Transverse colon (tissue), 4 donors: ENCODE measurements at regions not wholly inside any gene's neighbourhood (a gene's known extent, or its start where the extent isn't known, plus 50 kb on each side); places are given as distances from the start of the nearest gene placed in this dataset.

ENCODE experiments used
- DNase-seq: peaks from one replicate; pipeline ENCODE4 v3.0.0-alpha.2; 2019
- H3K27ac ChIP-seq, 4 donors: fragments of 200-600 bp; sonication (generic); 2 replicates each; pipeline ENCODE4 v1.5.1; 2016 to 2018; ENCODE audit warnings: inconsistent platforms in 4 of 4
- H3K27me3 ChIP-seq: fragments of 200-600 bp; sonication (generic); 2 replicates; pipeline ENCODE4 v1.5.1; 2017; ENCODE audit warnings: inconsistent platforms
- H3K36me3 ChIP-seq, 4 donors: fragments of 200-600 bp; sonication (generic); 2 replicates each; pipeline ENCODE4 v1.5.1; 2017 to 2019; ENCODE audit warnings: inconsistent platforms in 4 of 4
- H3K4me1 ChIP-seq, 4 donors: fragments of 200-600 bp; sonication (generic); 2 replicates each; pipeline ENCODE4 v1.5.1; 2017 to 2020; ENCODE audit warnings: inconsistent platforms in 4 of 4
- H3K4me3 ChIP-seq, 4 donors: fragments of 200-600 bp; sonication (generic); 1 replicate in 1 of 4; 2 replicates in 3 of 4; pipeline versions ENCODE4 v1.5.1 to v1.6.1; 2017 to 2019; ENCODE audit warnings: inconsistent platforms in 4 of 4
- H3K9me3 ChIP-seq, 2 donors: fragments of 200-600 bp; sonication (generic); 2 replicates each; pipeline ENCODE4 v1.5.1; 2017 to 2019; ENCODE audit warnings: inconsistent platforms in 2 of 2
- EP300 ChIP-seq: sonication (generic); formaldehyde crosslinking; IDR thresholded peaks from one replicate; pipeline ENCODE4 v1.6.1; 2017; ENCODE audit warnings: antibody characterized with exemption, low read depth
- POLR2A ChIP-seq: fragments of 450-650 bp; IDR thresholded peaks from one replicate; pipeline ENCODE4 v1.6.1; 2016; ENCODE audit warnings: antibody characterized with exemption, mild to moderate bottlenecking, moderate library complexity
- POLR2AphosphoS5 ChIP-seq, 3 donors: sonication (generic); formaldehyde crosslinking; IDR thresholded peaks; one replicate each; pipeline ENCODE4 v1.6.1; 2016; ENCODE audit warnings: antibody characterized with exemption in 3 of 3
- WGBS, 2 donors: methylation state at CpG; one replicate each; pipeline ENCODE4 v1.1.5; 2018; ENCODE audit warnings: low coverage in 1 of 2; 5-methylcytosine and 5-hydroxymethylcytosine counted together
- in situ Hi-C, 4 donors: fragments of 200-750 bp; cut with MboI; loops; one replicate each; pipeline versions ENCODE4 v1.15.0 to v1.15.1; 2017; ENCODE audit warnings: low sequenced_read_pairs in 3 of 4, low pct_ligation_motif_present in 1 of 4, low pct_unique_long_range_greater_than_20kb in 1 of 4
- intact Hi-C: fragments of 100-400 bp; cut with DNase I; formaldehyde crosslinking; loops from one replicate; pipeline ENCODE4 v1.15.1; 2023; ENCODE audit warnings: low total_unique reads
- TF ChIP-seq, protein P1 (sequence below), 5 experiments: fragments of 200-600 bp in 3 of 5; fragments of 450-650 bp in 2 of 5; sonication (generic) in 3 of 5; IDR thresholded peaks; 1 replicate in 2 of 5; 2 replicates in 3 of 5; pipeline ENCODE4 v1.5.1; 2016 to 2017; ENCODE audit warnings: antibody characterized with exemption in 5 of 5, inconsistent platforms in 3 of 5, mild to moderate bottlenecking in 2 of 5, moderate library complexity in 1 of 5

DNA sequence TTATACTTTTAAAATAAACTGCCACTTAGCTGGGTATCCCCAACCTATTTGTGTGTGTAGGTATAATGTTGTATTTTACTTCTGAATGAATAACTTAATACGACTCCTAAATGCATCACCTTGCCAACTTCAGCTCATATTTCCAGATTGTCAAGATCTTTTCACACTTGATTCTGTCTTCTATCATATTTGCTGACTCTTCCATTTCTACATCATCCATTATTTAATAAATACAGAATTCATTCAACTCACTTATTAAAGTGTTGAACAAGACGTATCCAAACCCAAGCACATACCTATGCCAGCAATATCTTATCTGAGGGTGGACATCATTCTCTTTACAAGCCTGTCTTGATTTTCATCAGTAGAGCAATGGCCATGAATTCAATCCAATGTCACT is 91.2 kb upstream of the FAM47C start:
- intact Hi-C loops (no loop called here), in situ Hi-C loops (no loop called here)
- no peaks in the 10 kb centered on the region for H3K9me3 ChIP-seq
- DNase-seq: no peak
- H3K27me3 ChIP-seq: no peaks in the 10 kb centered on the region
- H3K4me1 ChIP-seq: no peaks in the 10 kb centered on the region
- no peaks in the 10 kb centered on the region for H3K36me3 ChIP-seq
- no peak overlapping the region for H3K27ac ChIP-seq
- TF ChIP-seq, protein P1, sequence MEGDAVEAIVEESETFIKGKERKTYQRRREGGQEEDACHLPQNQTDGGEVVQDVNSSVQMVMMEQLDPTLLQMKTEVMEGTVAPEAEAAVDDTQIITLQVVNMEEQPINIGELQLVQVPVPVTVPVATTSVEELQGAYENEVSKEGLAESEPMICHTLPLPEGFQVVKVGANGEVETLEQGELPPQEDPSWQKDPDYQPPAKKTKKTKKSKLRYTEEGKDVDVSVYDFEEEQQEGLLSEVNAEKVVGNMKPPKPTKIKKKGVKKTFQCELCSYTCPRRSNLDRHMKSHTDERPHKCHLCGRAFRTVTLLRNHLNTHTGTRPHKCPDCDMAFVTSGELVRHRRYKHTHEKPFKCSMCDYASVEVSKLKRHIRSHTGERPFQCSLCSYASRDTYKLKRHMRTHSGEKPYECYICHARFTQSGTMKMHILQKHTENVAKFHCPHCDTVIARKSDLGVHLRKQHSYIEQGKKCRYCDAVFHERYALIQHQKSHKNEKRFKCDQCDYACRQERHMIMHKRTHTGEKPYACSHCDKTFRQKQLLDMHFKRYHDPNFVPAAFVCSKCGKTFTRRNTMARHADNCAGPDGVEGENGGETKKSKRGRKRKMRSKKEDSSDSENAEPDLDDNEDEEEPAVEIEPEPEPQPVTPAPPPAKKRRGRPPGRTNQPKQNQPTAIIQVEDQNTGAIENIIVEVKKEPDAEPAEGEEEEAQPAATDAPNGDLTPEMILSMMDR (IDR thresholded peaks at IDR 0.05): no peak
- TF ChIP-seq POLR2A (no peak), POLR2AphosphoS5 (IDR thresholded peaks at IDR 0.05) (no peak), EP300 (no peak)
- 75 to 86% methylated on average over 1 to 2 of the region's 2 CpGs for WGBS, 2 donors
- H3K4me3 ChIP-seq: no peak overlapping the region

DNA sequence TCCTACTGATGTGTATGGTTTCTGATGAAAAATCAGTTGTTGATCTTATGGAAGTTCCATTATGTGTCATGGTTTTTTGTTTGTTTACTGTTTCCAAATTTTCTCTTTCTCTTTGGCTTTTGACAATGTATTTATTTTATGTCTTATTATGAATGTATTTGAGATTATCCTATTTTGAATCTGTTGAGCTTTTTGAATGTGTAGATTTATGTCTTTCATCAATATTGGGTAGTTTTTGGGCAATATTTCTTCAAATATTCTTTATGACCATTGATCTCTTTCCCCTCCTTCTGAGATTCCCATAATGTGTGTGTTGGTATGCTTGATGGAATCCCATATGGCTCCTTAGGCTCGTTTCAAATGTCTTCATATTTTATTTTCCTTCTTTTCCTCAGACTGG is 80.5 kb upstream of the FAM47C start:
- TF ChIP-seq, protein P1 (IDR thresholded peaks at IDR 0.05): no peak
- TF ChIP-seq POLR2AphosphoS5 (IDR thresholded peaks at IDR 0.05) (no peak), POLR2A (no peak), EP300 (no peak)
- H3K4me3 ChIP-seq: no peak overlapping the region
- 17 to 19% methylated on average over 1 of the region's 1 CpG for WGBS, 2 donors
- DNase-seq: no peak
- in situ Hi-C loops (no loop called here), intact Hi-C loops (no loop called here)
- no peak overlapping the region for H3K27ac ChIP-seq
- no peaks in the 10 kb centered on the region for H3K27me3 ChIP-seq
- H3K4me1 ChIP-seq: no peaks in the 10 kb centered on the region
- H3K36me3 ChIP-seq: no peaks in the 10 kb centered on the region
- no peaks in the 10 kb centered on the region for H3K9me3 ChIP-seq

DNA sequence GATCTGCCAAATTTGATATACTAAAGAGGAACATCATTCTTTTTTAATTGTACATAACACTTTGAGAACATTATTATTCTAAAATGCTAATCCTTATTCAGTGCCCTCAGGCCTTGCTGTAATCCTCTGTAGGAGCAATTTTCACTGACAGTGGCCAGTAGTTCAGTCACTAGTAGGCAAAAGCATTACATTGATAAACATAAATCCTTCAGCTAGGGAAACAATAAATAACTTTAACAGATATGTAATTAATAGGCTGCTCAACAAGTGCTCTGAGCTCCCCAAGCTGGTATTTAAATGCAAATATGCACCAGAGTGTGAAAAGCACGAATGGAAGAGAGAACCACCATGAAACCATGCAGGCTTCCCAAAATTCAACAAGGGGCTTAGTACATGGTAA is 77.7 kb upstream of the FAM47C start:
- in situ Hi-C loops (no loop called here), intact Hi-C loops (no loop called here)
- no peaks in the 10 kb centered on the region for H3K36me3 ChIP-seq
- WGBS, 2 donors: 18% methylated on average over 1 of the region's 1 CpG; no CpG with 5 or more reads in 1 of the 2 donors
- H3K9me3 ChIP-seq: no peaks in the 10 kb centered on the region
- H3K4me3 ChIP-seq: no peak overlapping the region
- DNase-seq: no peak
- H3K4me1 ChIP-seq: no peaks in the 10 kb centered on the region
- TF ChIP-seq, protein P1 (IDR thresholded peaks at IDR 0.05): no peak
- TF ChIP-seq EP300 (no peak), POLR2A (no peak), POLR2AphosphoS5 (IDR thresholded peaks at IDR 0.05) (no peak)
- no peaks in the 10 kb centered on the region for H3K27me3 ChIP-seq
- H3K27ac ChIP-seq: no peak overlapping the region

DNA sequence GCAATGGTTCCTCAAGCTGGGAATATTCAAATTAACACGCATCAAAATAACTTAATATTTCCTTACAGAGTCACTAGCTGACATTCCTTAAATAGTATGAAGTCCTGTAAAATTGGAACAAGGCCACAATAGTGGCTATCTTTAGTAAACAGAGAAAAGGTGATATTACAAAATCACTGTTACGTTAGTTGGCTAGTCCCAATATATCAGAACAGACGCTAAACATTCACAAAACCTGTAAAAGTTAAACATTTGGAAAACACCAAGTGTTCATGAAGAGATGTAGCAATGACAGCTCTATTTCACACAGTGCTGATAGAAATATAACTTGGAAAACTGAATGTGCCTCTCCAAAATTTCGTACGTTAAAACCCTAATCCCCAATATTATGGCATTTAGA is 61.0 kb upstream of the FAM47C start:
- H3K27ac ChIP-seq: no peak overlapping the region
- no peaks in the 10 kb centered on the region for H3K4me1 ChIP-seq
- in situ Hi-C loops: no loop called here
- H3K9me3 ChIP-seq: no peaks in the 10 kb centered on the region
- intact Hi-C loops: no loop called here
- H3K27me3 ChIP-seq: no peaks in the 10 kb centered on the region
- WGBS, 2 donors: 75 to 77% methylated on average over 5 of the region's 5 CpGs
- DNase-seq: no peak
- H3K36me3 ChIP-seq: no peaks in the 10 kb centered on the region
- no peak overlapping the region for H3K4me3 ChIP-seq
- TF ChIP-seq, protein P1 (IDR thresholded peaks at IDR 0.05): no peak
- TF ChIP-seq POLR2A: no peak
- TF ChIP-seq POLR2AphosphoS5 (IDR thresholded peaks at IDR 0.05): no peak
- TF ChIP-seq EP300: no peak
